ENCODE measurements at regions not wholly inside any gene's neighbourhood (a gene's known extent, or its start where the extent isn't known, plus 50 kb on each side); places are given as distances from the start of the nearest gene placed in this dataset.

DNA sequence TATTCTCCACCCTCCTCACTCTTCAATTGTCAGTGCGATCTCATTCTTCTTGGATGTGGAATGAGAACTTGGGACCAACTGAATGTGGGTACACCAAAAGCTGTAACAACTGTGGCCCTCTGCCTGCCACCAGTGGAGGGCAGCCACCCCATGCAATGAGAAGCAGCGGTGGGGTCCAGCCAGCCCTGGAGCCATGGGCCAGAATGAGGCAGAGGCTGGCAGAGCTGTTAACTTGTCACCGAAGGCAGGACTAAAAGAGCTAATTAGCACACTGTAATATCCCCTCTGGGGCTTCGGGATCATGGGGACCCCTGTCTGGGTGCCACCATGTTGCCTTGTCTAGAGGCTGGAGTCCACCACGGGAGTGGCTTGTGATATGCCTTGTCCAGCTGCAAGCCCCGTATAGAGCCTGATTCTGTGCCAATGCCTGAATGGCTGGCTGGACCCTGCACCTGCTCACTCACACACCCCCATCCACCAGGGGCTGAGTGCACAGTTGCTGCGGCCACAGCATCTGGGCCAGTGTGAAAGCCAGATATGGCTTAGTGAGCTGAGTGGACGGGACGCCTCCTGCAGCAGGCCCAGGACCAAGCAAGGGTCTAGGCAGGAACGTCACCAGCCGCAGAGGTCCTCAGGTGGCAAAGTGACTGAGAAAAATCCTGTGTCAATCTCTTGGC lies 680.5 kb downstream of the DSC3 start:
- Histone ChIP-seq H3K4me1 (ENCODE audit: insufficient read depth, low read length) (no peaks in the 10 kb centered on the region), H3K27me3 (ENCODE audit: insufficient read depth, low read length, poor library complexity) (no peaks in the 10 kb centered on the region), H3K27ac (ENCODE audit: low read length) (no peak overlapping the region), H3K4me2 (ENCODE audit: insufficient read depth, low read length) (no peak overlapping the region), H4K20me1 (ENCODE audit: insufficient read depth, low read length) (no peaks in the 10 kb centered on the region), H3K36me3 (ENCODE audit: insufficient read depth, low read length) (no peaks in the 10 kb centered on the region), H2AFZ (ENCODE audit: low read depth, low read length) (no peak overlapping the region), H3K9ac (ENCODE audit: low read depth, low read length) (no peak overlapping the region), H3K79me2 (ENCODE audit: insufficient read depth, low read length) (no peaks in the 10 kb centered on the region), H3K9me3 (ENCODE audit: insufficient read depth, low read length, severe bottlenecking) (no peaks in the 10 kb centered on the region), H3K4me3 (ENCODE audit: low read depth in 1 of 2, low read length in 2 of 2) (no peak overlapping the region)
- DNase-seq (no peak), ATAC-seq (ENCODE audit: insufficient read depth, low read depth) (no peak)
- TF ChIP-seq EZH2 (IDR thresholded peaks at IDR 0.05; ENCODE audit: borderline replicate concordance, low read depth, low read length, severe bottlenecking): no peak
- TF ChIP-seq, protein P1, sequence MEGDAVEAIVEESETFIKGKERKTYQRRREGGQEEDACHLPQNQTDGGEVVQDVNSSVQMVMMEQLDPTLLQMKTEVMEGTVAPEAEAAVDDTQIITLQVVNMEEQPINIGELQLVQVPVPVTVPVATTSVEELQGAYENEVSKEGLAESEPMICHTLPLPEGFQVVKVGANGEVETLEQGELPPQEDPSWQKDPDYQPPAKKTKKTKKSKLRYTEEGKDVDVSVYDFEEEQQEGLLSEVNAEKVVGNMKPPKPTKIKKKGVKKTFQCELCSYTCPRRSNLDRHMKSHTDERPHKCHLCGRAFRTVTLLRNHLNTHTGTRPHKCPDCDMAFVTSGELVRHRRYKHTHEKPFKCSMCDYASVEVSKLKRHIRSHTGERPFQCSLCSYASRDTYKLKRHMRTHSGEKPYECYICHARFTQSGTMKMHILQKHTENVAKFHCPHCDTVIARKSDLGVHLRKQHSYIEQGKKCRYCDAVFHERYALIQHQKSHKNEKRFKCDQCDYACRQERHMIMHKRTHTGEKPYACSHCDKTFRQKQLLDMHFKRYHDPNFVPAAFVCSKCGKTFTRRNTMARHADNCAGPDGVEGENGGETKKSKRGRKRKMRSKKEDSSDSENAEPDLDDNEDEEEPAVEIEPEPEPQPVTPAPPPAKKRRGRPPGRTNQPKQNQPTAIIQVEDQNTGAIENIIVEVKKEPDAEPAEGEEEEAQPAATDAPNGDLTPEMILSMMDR (IDR thresholded peaks at IDR 0.05; ENCODE audit: borderline replicate concordance, extremely low read depth, low read length, poor library complexity, severe bottlenecking): no peak

DNA sequence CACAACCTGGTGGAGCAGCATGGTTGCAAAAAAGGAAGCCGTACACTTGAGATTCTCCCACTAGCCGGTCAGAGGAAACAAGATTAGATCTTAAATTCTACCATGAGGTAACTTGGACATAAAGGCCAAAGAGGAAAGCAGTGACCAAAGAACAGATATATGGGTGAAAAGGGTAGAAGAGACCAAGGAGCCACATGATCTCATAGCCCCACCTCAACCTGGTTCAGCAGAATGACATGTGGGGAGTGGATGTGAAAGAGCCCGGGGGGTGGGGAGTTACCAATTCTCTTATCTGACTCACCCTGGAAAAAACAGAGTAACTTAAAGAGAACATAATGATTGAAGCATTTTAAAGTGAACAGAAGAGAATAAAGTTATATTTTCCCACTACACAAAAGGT lies 683.0 kb downstream of the DSC3 start:
- DNase-seq: no peak
- H3K27me3 ChIP-seq (ENCODE audit: insufficient read depth, low read length, poor library complexity): no peaks in the 10 kb centered on the region
- no peak overlapping the region for H2AFZ ChIP-seq (ENCODE audit: low read depth, low read length)
- no peak overlapping the region for H3K4me3 ChIP-seq (ENCODE audit: low read depth in 1 of 2, low read length in 2 of 2)
- no peak overlapping the region for H3K27ac ChIP-seq (ENCODE audit: low read length)
- no peaks in the 10 kb centered on the region for H4K20me1 ChIP-seq (ENCODE audit: insufficient read depth, low read length)
- TF ChIP-seq, protein P1 (IDR thresholded peaks at IDR 0.05; ENCODE audit: borderline replicate concordance, extremely low read depth, low read length, poor library complexity, severe bottlenecking): no peak
- TF ChIP-seq EZH2 (IDR thresholded peaks at IDR 0.05; ENCODE audit: borderline replicate concordance, low read depth, low read length, severe bottlenecking): no peak
- no peak for ATAC-seq (ENCODE audit: insufficient read depth, low read depth)
- no peak overlapping the region for H3K4me2 ChIP-seq (ENCODE audit: insufficient read depth, low read length)
- H3K4me1 ChIP-seq (ENCODE audit: insufficient read depth, low read length): no peaks in the 10 kb centered on the region
- no peaks in the 10 kb centered on the region for H3K9me3 ChIP-seq (ENCODE audit: insufficient read depth, low read length, severe bottlenecking)
- H3K36me3 ChIP-seq (ENCODE audit: insufficient read depth, low read length): no peaks in the 10 kb centered on the region
- no peak overlapping the region for H3K9ac ChIP-seq (ENCODE audit: low read depth, low read length)
- no peaks in the 10 kb centered on the region for H3K79me2 ChIP-seq (ENCODE audit: insufficient read depth, low read length)

DNA sequence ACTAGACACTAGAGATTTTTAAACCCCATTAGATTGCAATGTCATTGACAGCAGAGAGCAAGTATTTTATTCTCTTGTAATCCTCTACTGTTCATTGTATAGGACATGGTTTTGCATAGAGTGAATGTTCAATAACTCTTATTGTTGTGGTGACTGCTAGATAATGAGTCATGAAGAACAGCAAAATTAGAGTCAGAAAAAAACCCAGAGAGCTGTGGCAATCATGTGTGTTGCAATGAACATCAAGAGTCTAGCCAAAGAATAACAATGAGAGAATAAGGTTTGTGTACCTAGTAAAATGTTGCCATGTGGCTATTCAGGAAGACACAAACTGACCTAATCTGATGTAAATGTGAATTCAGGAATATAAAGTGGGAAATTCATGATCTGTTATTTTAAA lies 684.0 kb downstream of the DSC3 start:
- H3K4me3 ChIP-seq (ENCODE audit: low read depth in 1 of 2, low read length in 2 of 2): no peak overlapping the region
- H3K27me3 ChIP-seq (ENCODE audit: insufficient read depth, low read length, poor library complexity): no peaks in the 10 kb centered on the region
- no peaks in the 10 kb centered on the region for H3K9me3 ChIP-seq (ENCODE audit: insufficient read depth, low read length, severe bottlenecking)
- no peak overlapping the region for H3K9ac ChIP-seq (ENCODE audit: low read depth, low read length)
- ATAC-seq (ENCODE audit: insufficient read depth, low read depth): no peak
- H3K36me3 ChIP-seq (ENCODE audit: insufficient read depth, low read length): no peaks in the 10 kb centered on the region
- H4K20me1 ChIP-seq (ENCODE audit: insufficient read depth, low read length): no peaks in the 10 kb centered on the region
- H3K79me2 ChIP-seq (ENCODE audit: insufficient read depth, low read length): no peaks in the 10 kb centered on the region
- no peak overlapping the region for H3K4me2 ChIP-seq (ENCODE audit: insufficient read depth, low read length)
- no peak for TF ChIP-seq EZH2 (IDR thresholded peaks at IDR 0.05; ENCODE audit: borderline replicate concordance, low read depth, low read length, severe bottlenecking)
- TF ChIP-seq, protein P1 (IDR thresholded peaks at IDR 0.05; ENCODE audit: borderline replicate concordance, extremely low read depth, low read length, poor library complexity, severe bottlenecking): no peak
- no peak overlapping the region for H2AFZ ChIP-seq (ENCODE audit: low read depth, low read length)
- no peak overlapping the region for H3K27ac ChIP-seq (ENCODE audit: low read length)
- H3K4me1 ChIP-seq (ENCODE audit: insufficient read depth, low read length): no peaks in the 10 kb centered on the region
- DNase-seq: no peak
